BE2C (cell line): ENCODE measurements at regions not wholly inside any gene's neighbourhood (a gene's known extent, or its start where the extent isn't known, plus 50 kb on each side); places are given as distances from the start of the nearest gene placed in this dataset.

Experiments
- DNase-seq: peaks from one replicate; pipeline ENCODE4 v3.0.0-alpha.2; 2020
- H3K27me3 ChIP-seq: fragments of 250-450 bp; sonication (Bioruptor Pico); 2 replicates; pipeline ENCODE4 v1.5.1; 2020; ENCODE audit warnings: mild to moderate bottlenecking
- H3K36me3 ChIP-seq: fragments of 250-450 bp; sonication (Bioruptor Pico); 2 replicates; pipeline ENCODE4 v1.5.1; 2020; ENCODE audit warnings: mild to moderate bottlenecking
- H3K4me1 ChIP-seq: fragments of 250-450 bp; sonication (Bioruptor Pico); 2 replicates; pipeline ENCODE4 v1.5.1; 2020
- H3K4me3 ChIP-seq: 2 replicates; pipeline ENCODE4 v1.5.1; 2011; ENCODE audit warnings: low read depth, low read length
- H3K9me3 ChIP-seq: fragments of 250-450 bp; sonication (Bioruptor Pico); 2 replicates; pipeline ENCODE4 v1.5.1; 2020
- TF ChIP-seq, protein P1 (sequence below): IDR thresholded peaks from 2 replicates; pipeline ENCODE4 v1.5.1; 2012; ENCODE audit warnings: mild to moderate bottlenecking, low read depth, low read length

DNA sequence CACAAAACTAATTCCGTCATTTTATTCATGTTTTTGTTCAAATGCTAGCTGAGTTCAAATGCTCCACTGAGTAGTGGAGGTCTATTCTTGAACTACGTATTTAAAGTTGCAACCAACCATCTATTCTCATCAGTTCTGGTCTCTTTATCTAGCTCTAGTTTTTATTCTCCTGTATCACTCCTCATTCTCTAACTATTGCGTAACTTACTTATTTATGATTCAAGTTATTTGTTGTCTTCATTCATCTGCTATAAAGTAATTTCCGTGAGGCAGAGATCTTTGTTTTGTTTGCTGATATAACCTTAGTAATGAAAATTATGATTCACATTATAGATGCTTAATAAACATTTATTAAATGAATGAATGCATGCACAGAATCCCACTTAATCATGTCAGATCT is 221.6 kb upstream of the ASCC3 start:
- TF ChIP-seq, protein P1, sequence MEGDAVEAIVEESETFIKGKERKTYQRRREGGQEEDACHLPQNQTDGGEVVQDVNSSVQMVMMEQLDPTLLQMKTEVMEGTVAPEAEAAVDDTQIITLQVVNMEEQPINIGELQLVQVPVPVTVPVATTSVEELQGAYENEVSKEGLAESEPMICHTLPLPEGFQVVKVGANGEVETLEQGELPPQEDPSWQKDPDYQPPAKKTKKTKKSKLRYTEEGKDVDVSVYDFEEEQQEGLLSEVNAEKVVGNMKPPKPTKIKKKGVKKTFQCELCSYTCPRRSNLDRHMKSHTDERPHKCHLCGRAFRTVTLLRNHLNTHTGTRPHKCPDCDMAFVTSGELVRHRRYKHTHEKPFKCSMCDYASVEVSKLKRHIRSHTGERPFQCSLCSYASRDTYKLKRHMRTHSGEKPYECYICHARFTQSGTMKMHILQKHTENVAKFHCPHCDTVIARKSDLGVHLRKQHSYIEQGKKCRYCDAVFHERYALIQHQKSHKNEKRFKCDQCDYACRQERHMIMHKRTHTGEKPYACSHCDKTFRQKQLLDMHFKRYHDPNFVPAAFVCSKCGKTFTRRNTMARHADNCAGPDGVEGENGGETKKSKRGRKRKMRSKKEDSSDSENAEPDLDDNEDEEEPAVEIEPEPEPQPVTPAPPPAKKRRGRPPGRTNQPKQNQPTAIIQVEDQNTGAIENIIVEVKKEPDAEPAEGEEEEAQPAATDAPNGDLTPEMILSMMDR, result no peak
- H3K4me3 ChIP-seq, result no peak overlapping the region
- H3K9me3 ChIP-seq, result no peaks in the 10 kb centered on the region; the same call in 1 of the 2 replicates
- H3K36me3 ChIP-seq, result no peaks in the 10 kb centered on the region
- H3K4me1 ChIP-seq, result no peaks in the 10 kb centered on the region
- DNase-seq, result no peak
- no peaks in the 10 kb centered on the region for H3K27me3 ChIP-seq

DNA sequence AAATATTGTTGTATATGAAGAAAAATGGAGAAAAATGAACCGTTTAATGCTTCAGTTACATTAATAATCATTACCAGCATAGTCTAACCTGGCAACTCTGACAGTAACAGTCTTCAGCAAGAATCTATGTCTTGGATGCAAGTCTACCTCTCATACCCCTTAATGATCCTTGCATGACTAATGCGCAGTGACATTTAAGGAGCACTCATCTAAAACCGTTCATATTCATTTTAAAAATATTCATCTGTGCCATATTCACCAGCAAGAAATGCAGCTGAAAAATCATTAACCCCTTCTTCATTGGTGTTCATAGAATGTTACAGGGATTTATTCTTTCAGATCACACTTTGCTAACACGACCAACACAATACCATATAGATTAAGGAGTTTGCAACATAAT is 227.2 kb upstream of the ASCC3 start:
- Histone ChIP-seq H3K27me3 (no peaks in the 10 kb centered on the region), H3K9me3 (no peaks in the 10 kb centered on the region)

DNA sequence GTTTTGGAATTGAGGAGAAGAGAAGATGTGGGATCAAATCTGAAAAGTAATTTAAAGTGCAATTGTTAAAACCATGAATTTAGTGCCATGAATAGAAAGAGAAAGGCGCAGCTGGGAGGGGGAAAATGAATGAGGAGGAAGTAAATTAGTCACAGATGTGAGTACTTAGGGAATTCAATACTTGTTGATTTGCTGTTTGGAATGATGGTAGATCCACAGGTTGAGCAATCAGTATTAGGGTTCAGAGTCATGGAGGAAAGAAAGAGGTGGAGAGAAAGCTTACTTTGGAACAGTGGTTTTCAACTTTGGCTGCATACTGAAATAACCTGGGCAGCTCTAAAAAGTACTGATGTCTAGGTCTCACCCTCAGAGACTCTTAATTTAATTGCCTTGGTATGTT is 229.7 kb upstream of the ASCC3 start:
- H3K27me3 ChIP-seq, result no peaks in the 10 kb centered on the region
- no peaks in the 10 kb centered on the region for H3K4me1 ChIP-seq
- no peaks in the 10 kb centered on the region for H3K36me3 ChIP-seq
- TF ChIP-seq, protein P1, result no peak
- no peak overlapping the region for H3K4me3 ChIP-seq
- no peak for DNase-seq
- no peaks in the 10 kb centered on the region; the same call in 1 of the 2 replicates for H3K9me3 ChIP-seq

More for the DNA sequence above, 227.2 kb upstream of the ASCC3 start:
- Histone ChIP-seq H3K4me1 (no peaks in the 10 kb centered on the region), H3K36me3 (no peaks in the 10 kb centered on the region), H3K4me3 (no peak overlapping the region)
- TF ChIP-seq, protein P1, result no peak
- DNase-seq, result no peak

DNA sequence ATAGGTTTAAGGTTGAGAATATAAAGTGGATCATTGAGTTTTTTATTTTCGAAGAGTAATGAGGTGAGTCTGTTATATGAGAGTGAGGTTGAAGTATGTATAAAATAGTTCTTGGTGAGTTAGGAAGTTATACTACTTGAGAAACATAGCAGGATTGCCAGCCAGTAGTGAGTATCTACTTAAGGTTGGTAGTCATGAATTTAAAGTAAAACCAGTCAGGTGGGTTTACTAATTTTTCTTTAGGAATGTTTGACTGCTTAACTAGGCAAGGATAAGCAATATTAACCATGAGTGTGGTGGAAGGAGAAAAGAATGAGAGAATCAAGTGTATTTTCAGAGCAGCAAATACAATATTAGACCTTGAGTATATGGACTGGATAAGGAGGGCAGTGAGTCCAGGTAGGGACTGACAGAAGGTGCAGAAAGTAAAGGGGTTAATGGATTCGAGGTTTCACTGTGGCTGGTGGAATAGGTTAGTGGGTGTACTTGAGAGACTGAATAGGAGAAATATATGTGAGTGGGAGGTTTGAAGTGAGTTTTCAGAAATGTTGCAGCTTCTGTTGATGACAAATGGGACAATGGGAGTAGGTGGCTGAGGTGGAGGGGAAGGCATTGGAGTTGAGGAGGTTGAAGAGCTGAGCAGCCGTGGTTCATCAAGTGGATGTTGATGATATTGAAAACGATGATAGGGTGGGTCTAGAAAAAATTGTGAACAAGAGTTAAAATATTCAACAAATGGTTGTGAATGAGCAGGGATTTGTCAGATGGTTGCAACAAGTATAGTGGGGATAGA is 232.5 kb upstream of the ASCC3 start:
- Histone ChIP-seq H3K9me3 (no peaks in the 10 kb centered on the region; the same call in 1 of the 2 replicates), H3K4me1 (no peaks in the 10 kb centered on the region), H3K36me3 (no peaks in the 10 kb centered on the region), H3K27me3 (no peaks in the 10 kb centered on the region), H3K4me3 (no peak overlapping the region)
- DNase-seq, result no peak
- TF ChIP-seq, protein P1, result no peak

DNA sequence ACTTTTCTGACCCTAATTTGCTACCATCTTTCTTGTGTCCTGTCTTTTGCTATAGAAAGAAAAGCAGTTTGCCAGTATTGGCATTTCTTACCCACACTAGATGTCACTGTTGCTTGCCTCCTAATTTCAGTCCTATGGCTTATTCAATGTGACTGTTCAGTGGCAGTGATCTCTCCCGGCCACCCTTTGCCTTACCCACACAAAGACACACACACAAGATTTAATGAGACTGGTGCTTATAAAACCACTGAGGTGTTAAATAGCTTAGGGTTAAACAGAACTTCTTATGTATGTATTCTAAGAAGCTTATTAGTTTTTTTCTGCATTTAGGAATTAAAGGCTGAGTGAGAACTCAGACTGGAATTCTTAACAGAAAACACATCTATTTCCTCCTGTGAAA is 233.6 kb upstream of the ASCC3 start:
- TF ChIP-seq, protein P1, result peak; percentile 67
- Histone ChIP-seq H3K36me3 (no peaks in the 10 kb centered on the region), H3K9me3 (no peaks in the 10 kb centered on the region; the same call in 1 of the 2 replicates), H3K27me3 (no peaks in the 10 kb centered on the region), H3K4me3 (no peak overlapping the region), H3K4me1 (no peaks in the 10 kb centered on the region)
- peak; percentile 28 for DNase-seq

DNA sequence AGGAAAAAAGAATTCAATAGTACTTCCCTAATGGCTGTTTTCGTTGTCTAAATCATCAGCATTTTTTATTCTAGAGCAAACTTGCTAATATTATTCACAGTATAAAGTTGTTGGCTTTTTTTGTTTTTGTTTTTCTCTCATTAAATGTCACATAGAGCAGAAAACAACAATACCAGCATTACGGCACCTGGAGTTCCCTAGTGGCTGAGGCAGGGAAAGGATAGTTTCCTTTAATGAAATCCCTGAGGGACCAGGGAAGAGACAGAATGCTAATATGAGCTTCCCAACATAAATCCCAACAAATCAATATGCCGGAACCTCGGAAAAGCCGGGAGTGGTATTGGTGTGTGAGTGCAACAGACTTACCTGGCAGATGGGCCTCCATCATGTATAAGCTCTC is 235.2 kb upstream of the ASCC3 start:
- no peak overlapping the region for H3K4me3 ChIP-seq
- H3K4me1 ChIP-seq, result no peaks in the 10 kb centered on the region
- TF ChIP-seq, protein P1, result no peak
- no peaks in the 10 kb centered on the region for H3K27me3 ChIP-seq
- no peak for DNase-seq
- no peaks in the 10 kb centered on the region for H3K36me3 ChIP-seq
- no peaks in the 10 kb centered on the region; the same call in 1 of the 2 replicates for H3K9me3 ChIP-seq
